Skeletal muscle tissue (tissue), 3 donors: ENCODE measurements at regions not wholly inside any gene's neighbourhood (a gene's known extent, or its start where the extent isn't known, plus 50 kb on each side); places are given as distances from the start of the nearest gene placed in this dataset.

Source experiments
- H3K27ac ChIP-seq: one replicate; pipeline ENCODE4 v1.7.0; 2013; ENCODE audit warnings: mild to moderate bottlenecking, low read depth, low read length, inconsistent platforms
- H3K27me3 ChIP-seq, 3 donors: one replicate each; pipeline ENCODE4 v1.7.0; 2013; ENCODE audit warnings: low read length in 3 of 3; ENCODE audit not compliant: control insufficient read depth in 3 of 3, insufficient read depth in 3 of 3
- H3K36me3 ChIP-seq, 3 donors: one replicate each; pipeline ENCODE4 v1.7.0; 2013; ENCODE audit warnings: low read length in 3 of 3; ENCODE audit not compliant: control insufficient read depth in 3 of 3, insufficient read depth in 3 of 3
- H3K4me1 ChIP-seq, 3 donors: one replicate each; pipeline ENCODE4 v1.7.0; 2013; ENCODE audit warnings: low read length in 3 of 3, mild to moderate bottlenecking in 3 of 3; ENCODE audit not compliant: control insufficient read depth in 3 of 3, insufficient read depth in 3 of 3
- H3K4me3 ChIP-seq, 3 donors: one replicate each; pipeline ENCODE4 v1.7.0; 2013; ENCODE audit warnings: low read length in 3 of 3
- H3K9ac ChIP-seq, 3 donors: one replicate each; pipeline ENCODE4 v1.7.0; 2013; ENCODE audit warnings: low read length in 3 of 3, mild to moderate bottlenecking in 3 of 3, moderate library complexity in 2 of 3, low read depth in 1 of 3
- H3K9me3 ChIP-seq, 3 donors: one replicate each; pipeline ENCODE4 v1.7.0; 2013; ENCODE audit warnings: low read length in 3 of 3; ENCODE audit not compliant: control insufficient read depth in 3 of 3
- donor health status: Osteomylitis.

DNA sequence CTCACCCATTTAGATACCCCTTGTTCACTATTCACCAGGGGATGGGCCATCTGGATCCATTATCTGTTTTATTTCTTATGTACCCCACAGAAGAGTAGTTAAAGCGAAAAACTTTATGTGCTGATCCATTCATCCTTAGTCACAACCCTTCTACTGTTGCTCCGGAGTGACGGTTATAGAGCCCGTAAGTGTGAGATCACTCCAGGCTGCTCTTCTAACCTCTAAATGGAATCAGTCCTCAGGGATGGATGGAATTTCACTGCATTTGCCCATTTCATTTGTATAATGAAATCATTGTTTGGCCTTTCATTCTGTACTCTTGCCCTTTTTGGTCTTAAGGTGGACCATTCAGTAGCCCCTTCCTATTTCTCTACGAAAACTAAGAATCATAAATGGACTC, 409.3 kb upstream of the RUNX1 start:
- H3K4me1 ChIP-seq: no peaks in the 10 kb centered on the region
- H3K36me3 ChIP-seq: no peaks in the 10 kb centered on the region
- no peaks in the 10 kb centered on the region for H3K27me3 ChIP-seq
- H3K9ac ChIP-seq: no peak overlapping the region
- no peak overlapping the region for H3K4me3 ChIP-seq
- no peak overlapping the region for H3K27ac ChIP-seq
- no peaks in the 10 kb centered on the region for H3K9me3 ChIP-seq

DNA sequence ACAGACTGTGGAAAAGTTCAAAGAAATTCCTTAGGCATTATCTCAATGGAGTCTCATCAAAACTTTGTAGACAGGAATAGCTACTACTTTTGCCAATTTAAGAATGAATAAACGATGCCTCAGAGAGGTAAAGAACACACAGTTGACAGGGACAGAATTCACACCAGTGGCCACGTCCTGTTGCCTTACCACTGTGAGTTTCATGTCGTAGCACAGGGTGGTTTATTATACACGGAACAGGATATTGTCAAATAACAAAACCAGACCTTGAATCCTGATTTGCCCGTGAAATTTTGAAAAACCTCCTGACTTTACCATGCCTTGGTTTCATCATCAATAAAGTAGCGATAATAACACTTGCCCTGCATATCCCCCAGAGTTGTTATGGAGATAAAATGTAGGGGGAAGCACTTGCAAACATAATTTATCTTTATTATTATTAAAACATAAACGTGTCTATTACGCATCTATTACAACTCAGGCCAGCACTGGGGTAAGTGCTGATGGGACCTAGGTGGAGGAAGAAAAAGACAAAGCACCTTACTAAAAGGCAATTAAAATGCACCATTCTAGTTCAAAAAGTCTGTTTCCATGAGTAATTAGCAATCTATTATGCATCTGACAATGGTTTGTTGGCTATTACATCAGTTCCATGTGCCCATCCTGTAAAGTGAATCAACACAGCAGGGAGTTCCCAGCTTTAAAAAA, 408.1 kb upstream of the RUNX1 start:
- Histone ChIP-seq H3K27ac (no peak overlapping the region), H3K4me1 (no peaks in the 10 kb centered on the region), H3K9me3 (no peaks in the 10 kb centered on the region), H3K4me3 (no peak overlapping the region), H3K9ac (no peak overlapping the region), H3K36me3 (no peaks in the 10 kb centered on the region), H3K27me3 (no peaks in the 10 kb centered on the region)

- no peaks in the 10 kb centered on the region for H3K36me3 ChIP-seq
- H3K9me3 ChIP-seq: no peaks in the 10 kb centered on the region
- H3K4me1 ChIP-seq: peaks cover 0 to 6% (median 4%) of the 10 kb centered on the region in 3 donors
- no peak overlapping the region for H3K4me3 ChIP-seq
- H3K9ac ChIP-seq: no peak overlapping the region
- H3K27me3 ChIP-seq: no peaks in the 10 kb centered on the region
- no peak overlapping the region for H3K27ac ChIP-seq
Measured at GRCh38 chr21:35451276-35451675, 402.2 kb upstream of the RUNX1 start.

DNA sequence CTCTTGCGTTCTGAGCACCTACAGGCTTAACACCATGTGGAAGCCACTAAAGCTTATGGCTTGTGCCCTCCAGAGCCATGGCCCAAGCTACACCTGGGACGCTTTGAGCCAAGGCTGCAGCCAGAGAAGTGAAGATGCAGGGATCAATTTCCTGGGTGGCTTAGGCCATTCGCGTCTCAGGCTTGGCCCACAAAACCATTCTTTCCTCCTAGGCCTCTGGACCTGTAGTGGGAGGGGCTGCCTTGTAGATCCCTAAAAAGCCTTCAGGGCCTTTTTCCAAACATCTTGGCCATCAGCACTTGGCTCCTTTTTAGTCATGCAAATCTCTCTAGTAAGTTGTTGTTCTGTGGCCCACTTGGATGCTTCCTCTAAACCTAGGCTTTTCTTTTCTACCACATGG, 401.7 kb upstream of the RUNX1 start:
- peaks cover 0 to 6% (median 4%) of the 10 kb centered on the region in 3 donors for H3K4me1 ChIP-seq
- H3K9me3 ChIP-seq: no peaks in the 10 kb centered on the region
- no peak overlapping the region for H3K9ac ChIP-seq
- H3K27ac ChIP-seq: no peak overlapping the region
- H3K27me3 ChIP-seq: no peaks in the 10 kb centered on the region
- no peak overlapping the region for H3K4me3 ChIP-seq
- no peaks in the 10 kb centered on the region for H3K36me3 ChIP-seq

GRCh38 chr21:35449846-35450245, 400.7 kb upstream of the RUNX1 start:
- Histone ChIP-seq H3K4me1 (peaks cover 0 to 6% (median 4%) of the 10 kb centered on the region in 3 donors), H3K36me3 (no peaks in the 10 kb centered on the region), H3K4me3 (no peak overlapping the region), H3K9ac (no peak overlapping the region), H3K27ac (peak overlapping the region; percentile 41), H3K9me3 (no peaks in the 10 kb centered on the region), H3K27me3 (no peaks in the 10 kb centered on the region)

DNA sequence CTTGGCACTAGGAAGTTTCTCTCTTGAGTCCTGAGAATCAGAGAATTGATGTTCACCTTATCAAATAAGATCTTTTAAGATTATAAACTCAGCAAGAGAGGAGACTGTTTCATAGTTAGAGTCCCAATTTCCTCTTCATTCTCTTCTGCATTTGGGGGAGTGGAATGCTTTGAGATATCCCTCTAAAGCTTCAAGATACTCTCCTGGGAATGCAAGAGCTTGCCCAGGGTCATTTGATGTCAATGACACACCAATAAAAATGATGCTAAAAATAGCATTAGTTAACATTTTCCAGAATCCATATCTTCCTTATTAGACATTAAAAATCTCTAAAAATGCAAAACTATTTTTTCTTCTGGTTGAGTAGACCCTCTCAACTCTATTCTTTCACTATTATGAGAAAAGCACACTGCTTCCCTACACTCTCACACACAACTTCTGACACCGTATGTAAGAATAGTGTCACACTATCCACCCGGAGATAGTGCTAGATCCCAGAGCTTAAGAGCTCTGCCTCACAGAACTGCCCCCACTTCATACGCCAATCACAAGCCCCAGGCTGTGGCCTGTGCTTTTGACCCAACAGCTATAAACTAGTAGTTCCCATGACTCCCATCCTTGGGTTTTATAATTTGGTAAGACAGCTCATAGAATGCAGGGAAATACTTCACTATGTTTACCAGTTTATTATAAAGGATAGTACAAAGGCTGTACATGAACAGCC, 399.9 kb upstream of the RUNX1 start:
- Histone ChIP-seq H3K9ac (no peak overlapping the region), H3K4me3 (no peak overlapping the region), H3K36me3 (no peaks in the 10 kb centered on the region), H3K9me3 (no peaks in the 10 kb centered on the region), H3K27me3 (no peaks in the 10 kb centered on the region), H3K27ac (no peak overlapping the region), H3K4me1 (peaks cover 0 to 6% (median 4%) of the 10 kb centered on the region in 3 donors)

DNA sequence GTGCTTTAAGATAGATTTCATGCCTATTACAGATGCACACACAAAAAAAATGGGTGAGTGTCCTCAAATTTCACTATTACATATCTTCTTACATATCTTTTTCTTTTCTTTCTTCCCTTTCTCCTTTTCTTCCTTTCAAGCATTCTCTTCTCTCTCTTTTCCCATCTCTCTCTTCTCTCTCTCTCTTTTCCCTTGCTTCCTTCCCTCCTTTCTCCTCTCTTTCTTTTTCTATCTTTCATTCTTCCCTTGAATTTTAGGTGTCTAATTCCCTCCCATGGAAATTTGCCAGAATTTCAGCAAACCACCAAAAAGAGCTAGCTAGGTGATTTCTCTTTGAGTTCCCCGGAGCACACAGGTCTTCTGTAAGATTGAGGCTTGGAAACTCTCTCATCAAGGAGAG, 395.3 kb upstream of the RUNX1 start:
- Histone ChIP-seq H3K4me1 (peaks cover 0 to 6% (median 4%) of the 10 kb centered on the region in 3 donors), H3K27me3 (no peaks in the 10 kb centered on the region), H3K4me3 (no peak overlapping the region), H3K27ac (no peak overlapping the region), H3K9me3 (no peaks in the 10 kb centered on the region), H3K36me3 (no peaks in the 10 kb centered on the region), H3K9ac (no peak overlapping the region)

GRCh38 chr21:35441868-35442582, 392.9 kb upstream of the RUNX1 start:
- no peak overlapping the region for H3K9ac ChIP-seq
- no peaks in the 10 kb centered on the region for H3K36me3 ChIP-seq
- no peak overlapping the region for H3K27ac ChIP-seq
- H3K9me3 ChIP-seq: no peaks in the 10 kb centered on the region
- no peaks in the 10 kb centered on the region for H3K4me1 ChIP-seq
- no peaks in the 10 kb centered on the region for H3K27me3 ChIP-seq
- no peak overlapping the region for H3K4me3 ChIP-seq

DNA sequence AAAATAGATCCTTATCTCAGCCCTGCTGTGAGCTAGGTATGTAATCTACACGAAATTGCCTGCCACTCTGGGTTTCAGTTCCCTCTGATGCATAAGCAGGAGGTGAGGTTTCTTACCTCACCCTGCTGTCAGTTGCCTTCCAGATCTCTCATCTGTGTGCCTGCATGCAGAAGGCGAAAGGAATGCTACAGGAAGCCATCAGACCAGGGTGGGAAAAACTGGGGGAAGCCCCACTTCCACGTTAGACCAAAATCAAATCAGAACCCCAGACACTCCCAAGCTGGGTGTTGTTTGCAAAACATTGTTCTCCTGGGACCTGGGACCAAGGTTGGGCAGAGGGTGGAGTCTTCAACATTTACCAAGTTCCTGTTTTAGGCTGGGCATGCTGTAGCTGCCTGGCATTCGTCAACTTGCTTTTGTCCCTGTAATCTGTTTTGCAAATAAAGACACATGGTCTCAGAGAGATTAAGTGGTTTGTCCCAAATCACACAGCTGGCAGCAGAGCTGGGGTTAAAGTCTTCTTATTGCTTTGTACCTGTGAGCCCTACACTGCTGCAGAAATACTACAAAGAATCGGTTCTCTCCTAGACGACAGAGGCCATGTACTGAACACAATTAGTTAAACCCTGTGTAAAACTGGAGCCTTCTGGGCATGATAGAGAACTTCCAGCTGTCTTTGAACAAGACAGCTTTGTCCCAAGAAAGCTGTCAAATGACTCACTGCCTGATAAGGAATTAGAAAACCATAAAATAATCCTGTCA, 389.7 kb upstream of the RUNX1 start:
- Histone ChIP-seq H3K4me1 (no peaks in the 10 kb centered on the region), H3K4me3 (no peak overlapping the region), H3K36me3 (no peaks in the 10 kb centered on the region), H3K27me3 (no peaks in the 10 kb centered on the region), H3K27ac (no peak overlapping the region), H3K9me3 (peaks cover 0 to 3% (median 0%) of the 10 kb centered on the region in 3 donors), H3K9ac (no peak overlapping the region)
